ENCODE measurements at regions not wholly inside any gene's neighbourhood (a gene's known extent, or its start where the extent isn't known, plus 50 kb on each side); places are given as distances from the start of the nearest gene placed in this dataset.

DNA sequence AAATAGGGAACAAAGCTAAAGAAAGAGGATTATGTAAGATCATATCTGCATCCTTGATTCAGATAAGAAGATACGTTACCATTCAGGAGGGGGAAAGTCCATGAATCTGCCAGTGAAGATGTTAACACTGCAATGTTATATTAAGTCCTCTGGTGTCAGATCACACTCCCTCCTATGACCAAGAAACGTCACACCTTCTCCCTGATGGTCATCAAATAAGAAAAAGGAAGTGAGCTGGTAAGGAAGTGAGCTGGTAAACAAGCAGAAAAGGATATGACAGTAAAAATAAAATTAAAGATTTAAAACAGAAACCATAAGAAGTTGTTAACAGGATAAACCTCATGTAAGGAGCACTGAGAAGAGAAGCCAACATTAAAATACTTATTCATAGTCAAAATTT lies 340.2 kb downstream of the SEC23A start:
- DNase-seq = no peak
- WGBS, 5 donors = 44 to 57% (median 47%) methylated on average over 2 of the region's 2 CpGs
- H3K36me3 ChIP-seq = no peaks in the 10 kb centered on the region
- intact Hi-C loops (cut with DNase I; ENCODE audit: low total_unique reads) = no loop called here
- H3K9me3 ChIP-seq = peaks cover 0 to 14% (median 10%) of the 10 kb centered on the region in 4 donors
- H3K4me3 ChIP-seq = no peak overlapping the region
- no peaks in the 10 kb centered on the region for H3K4me1 ChIP-seq
- no peaks in the 10 kb centered on the region for H3K27me3 ChIP-seq
- TF ChIP-seq POLR2A (IDR thresholded peaks at IDR 0.05) = no peak
- H3K27ac ChIP-seq = no peak overlapping the region

DNA sequence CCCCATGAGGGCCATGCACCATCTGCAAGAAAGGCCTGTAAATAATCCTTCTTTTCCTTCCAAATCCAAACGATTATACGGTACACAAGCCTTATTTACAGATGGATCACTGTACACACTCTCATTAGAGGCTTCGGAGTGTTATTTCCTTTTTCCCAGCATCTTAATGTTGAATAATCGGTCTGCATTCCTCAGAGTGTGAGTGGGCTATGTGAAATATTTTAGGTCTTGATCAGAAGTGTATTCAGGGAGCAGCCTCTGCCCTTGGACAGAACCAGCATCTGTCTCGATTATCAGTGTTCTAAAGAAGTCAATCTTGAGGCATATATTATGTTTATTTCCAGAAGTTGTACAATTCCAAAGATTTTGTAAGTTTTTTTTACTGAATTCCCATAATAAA lies 340.6 kb downstream of the SEC23A start:
- intact Hi-C loops (cut with DNase I; ENCODE audit: low total_unique reads) = no loop called here
- H3K4me1 ChIP-seq = no peaks in the 10 kb centered on the region
- peaks cover 0 to 14% (median 10%) of the 10 kb centered on the region in 4 donors for H3K9me3 ChIP-seq
- H3K4me3 ChIP-seq = no peak overlapping the region
- no peak for TF ChIP-seq POLR2A (IDR thresholded peaks at IDR 0.05)
- no peak for TF ChIP-seq CTCF (IDR thresholded peaks at IDR 0.05)
- TF ChIP-seq POLR2AphosphoS5 (IDR thresholded peaks at IDR 0.05) = no peak
- H3K27me3 ChIP-seq = no peaks in the 10 kb centered on the region
- H3K27ac ChIP-seq = no peak overlapping the region
- 61 to 68% (median 66%) methylated on average over 5 of the region's 5 CpGs for WGBS, 5 donors
- H3K36me3 ChIP-seq = no peaks in the 10 kb centered on the region
- DNase-seq = no peak

DNA sequence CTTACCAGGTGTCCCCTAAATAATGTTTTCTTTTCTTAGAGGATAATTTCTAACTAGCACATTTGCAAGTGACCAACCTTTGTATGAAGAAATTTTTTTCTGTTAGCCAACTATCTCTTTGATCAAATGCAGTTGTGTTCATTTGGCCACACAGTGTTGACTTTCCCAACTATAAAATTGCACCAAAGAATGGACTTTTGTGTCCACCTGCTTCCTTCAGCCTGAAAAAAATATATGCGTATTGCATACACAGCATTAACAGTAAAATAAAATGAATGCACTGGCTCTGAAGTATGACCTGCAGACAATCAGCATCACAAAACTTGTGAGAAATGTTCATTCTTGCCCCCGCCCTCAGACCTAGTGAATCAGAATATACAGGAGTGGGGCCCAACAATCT lies 342.0 kb downstream of the SEC23A start:
- H3K36me3 ChIP-seq = no peaks in the 10 kb centered on the region
- TF ChIP-seq POLR2AphosphoS5 (IDR thresholded peaks at IDR 0.05) = no peak
- no peak for TF ChIP-seq EP300 (IDR thresholded peaks at IDR 0.05)
- no peak for TF ChIP-seq CTCF (IDR thresholded peaks at IDR 0.05)
- no peak for TF ChIP-seq POLR2A (IDR thresholded peaks at IDR 0.05)
- H3K9me3 ChIP-seq = peaks cover 0 to 12% (median 10%) of the 10 kb centered on the region in 4 donors
- 77 to 93% (median 85%) methylated on average over 2 of the region's 2 CpGs for WGBS, 5 donors
- H3K27me3 ChIP-seq = no peaks in the 10 kb centered on the region
- no peak overlapping the region for H3K4me3 ChIP-seq
- intact Hi-C loops (cut with DNase I; ENCODE audit: low total_unique reads) = no loop called here
- H3K27ac ChIP-seq = no peak overlapping the region
- H3K4me1 ChIP-seq = no peaks in the 10 kb centered on the region
- DNase-seq = no peak

GRCh38 chr14:38758661-38759060 lies 344.4 kb downstream of the SEC23A start:
- Histone ChIP-seq H3K4me3 (no peak overlapping the region), H3K4me1 (no peaks in the 10 kb centered on the region), H3K27me3 (no peaks in the 10 kb centered on the region), H3K9me3 (no peaks in the 10 kb centered on the region), H3K36me3 (no peaks in the 10 kb centered on the region), H3K27ac (no peak overlapping the region)
- intact Hi-C loops (cut with DNase I; ENCODE audit: low total_unique reads) = no loop called here
- WGBS, 5 donors = 50 to 64% (median 60%) methylated on average over 2 of the region's 2 CpGs
- DNase-seq = no peak
- TF ChIP-seq POLR2A (IDR thresholded peaks at IDR 0.05) = no peak
- no peak for TF ChIP-seq POLR2AphosphoS5 (IDR thresholded peaks at IDR 0.05)
- TF ChIP-seq EP300 (IDR thresholded peaks at IDR 0.05) = no peak
- no peak for TF ChIP-seq CTCF (IDR thresholded peaks at IDR 0.05)

GRCh38 chr14:38755036-38755435 lies 348.0 kb downstream of the SEC23A start:
- WGBS, 5 donors = 79 to 88% (median 81%) methylated on average over 3 of the region's 3 CpGs
- no peak for TF ChIP-seq POLR2AphosphoS5 (IDR thresholded peaks at IDR 0.05)
- no peak for TF ChIP-seq CTCF (IDR thresholded peaks at IDR 0.05)
- TF ChIP-seq EP300 (IDR thresholded peaks at IDR 0.05) = no peak
- no peak for TF ChIP-seq POLR2A (IDR thresholded peaks at IDR 0.05)
- H3K27me3 ChIP-seq = no peaks in the 10 kb centered on the region
- H3K4me1 ChIP-seq = no peaks in the 10 kb centered on the region
- no peaks in the 10 kb centered on the region for H3K36me3 ChIP-seq
- intact Hi-C loops (cut with DNase I; ENCODE audit: low total_unique reads) = no loop called here
- no peak overlapping the region for H3K27ac ChIP-seq
- no peaks in the 10 kb centered on the region for H3K9me3 ChIP-seq
- DNase-seq = no peak
- no peak overlapping the region for H3K4me3 ChIP-seq

All from stomach (tissue), 8 donors.